ENCODE measurements at regions not wholly inside any gene's neighbourhood (a gene's known extent, or its start where the extent isn't known, plus 50 kb on each side); places are given as distances from the start of the nearest gene placed in this dataset.
A peak's percentile ranks its signal among the peaks of the same experiment; 100 is the strongest.

DNA sequence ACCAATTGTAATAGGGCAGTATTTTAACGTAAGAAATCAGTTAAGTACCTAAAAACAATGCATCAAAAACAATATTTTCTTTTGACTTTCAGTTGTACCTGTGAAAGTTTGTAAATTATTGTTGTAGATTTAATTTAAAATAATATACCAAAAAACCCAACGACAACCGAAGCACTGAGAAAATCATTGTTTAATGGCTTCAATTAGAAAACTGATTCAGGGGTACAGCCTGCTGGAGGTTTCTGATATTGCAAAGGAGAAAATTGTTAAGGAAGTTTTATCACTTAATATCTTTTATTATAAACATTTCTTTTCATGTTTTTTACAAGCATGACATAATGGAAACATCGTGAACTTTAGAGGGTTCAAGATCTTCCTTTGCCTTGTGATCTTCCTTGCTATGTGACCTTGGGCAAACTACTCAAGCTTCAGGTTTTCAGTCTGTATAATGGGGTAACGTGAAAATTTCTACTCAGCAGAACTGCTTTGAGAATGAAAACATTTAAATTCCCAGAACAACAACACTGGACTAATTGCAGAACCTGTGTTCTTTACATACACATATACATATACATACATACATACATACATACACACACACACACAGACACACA, 76.3 kb upstream of the GLS start:
- TF ChIP-seq, protein P1, sequence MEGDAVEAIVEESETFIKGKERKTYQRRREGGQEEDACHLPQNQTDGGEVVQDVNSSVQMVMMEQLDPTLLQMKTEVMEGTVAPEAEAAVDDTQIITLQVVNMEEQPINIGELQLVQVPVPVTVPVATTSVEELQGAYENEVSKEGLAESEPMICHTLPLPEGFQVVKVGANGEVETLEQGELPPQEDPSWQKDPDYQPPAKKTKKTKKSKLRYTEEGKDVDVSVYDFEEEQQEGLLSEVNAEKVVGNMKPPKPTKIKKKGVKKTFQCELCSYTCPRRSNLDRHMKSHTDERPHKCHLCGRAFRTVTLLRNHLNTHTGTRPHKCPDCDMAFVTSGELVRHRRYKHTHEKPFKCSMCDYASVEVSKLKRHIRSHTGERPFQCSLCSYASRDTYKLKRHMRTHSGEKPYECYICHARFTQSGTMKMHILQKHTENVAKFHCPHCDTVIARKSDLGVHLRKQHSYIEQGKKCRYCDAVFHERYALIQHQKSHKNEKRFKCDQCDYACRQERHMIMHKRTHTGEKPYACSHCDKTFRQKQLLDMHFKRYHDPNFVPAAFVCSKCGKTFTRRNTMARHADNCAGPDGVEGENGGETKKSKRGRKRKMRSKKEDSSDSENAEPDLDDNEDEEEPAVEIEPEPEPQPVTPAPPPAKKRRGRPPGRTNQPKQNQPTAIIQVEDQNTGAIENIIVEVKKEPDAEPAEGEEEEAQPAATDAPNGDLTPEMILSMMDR (conservative IDR thresholded peaks at IDR 0.05) = peak; percentile 74
- 0 out of 2 replicates have a peak overlapping the region, but pooled peaks have one; percentile 9 for H3K27ac ChIP-seq

- H3K27ac ChIP-seq = peak overlapping the region; percentile 9; the same call in 1 of the 2 replicates
- TF ChIP-seq, protein P1 (conservative IDR thresholded peaks at IDR 0.05) = no peak
Observed at GRCh38 chr2:190805126-190805525, 75.5 kb upstream of the GLS start.

DNA sequence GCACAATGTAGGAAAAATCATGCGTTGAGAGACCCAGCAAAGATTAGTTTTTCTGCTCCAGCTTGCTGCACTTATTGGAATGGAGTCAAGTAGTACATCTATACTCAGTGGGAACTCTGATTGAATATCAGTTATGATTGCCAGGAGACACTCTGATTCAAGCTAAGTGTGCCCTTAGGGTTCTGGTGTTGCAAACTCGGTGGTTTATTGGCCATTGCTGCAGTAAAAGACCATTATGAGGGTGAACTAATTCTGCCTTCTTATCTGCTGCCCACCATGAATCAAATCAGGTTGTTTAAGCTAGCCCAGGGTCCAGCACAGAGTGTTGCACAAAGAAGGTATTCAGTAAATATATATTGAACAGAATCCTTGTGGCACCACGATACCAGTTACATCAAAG, 74.8 kb upstream of the GLS start:
- H3K27ac ChIP-seq = no peak overlapping the region
- TF ChIP-seq, protein P1 (conservative IDR thresholded peaks at IDR 0.05) = no peak

- no peak overlapping the region for H3K27ac ChIP-seq
- TF ChIP-seq, protein P1 (conservative IDR thresholded peaks at IDR 0.05) = no peak
Observed at GRCh38 chr2:190807886-190808285, 72.7 kb upstream of the GLS start.

- H3K27ac ChIP-seq = no peak overlapping the region
- TF ChIP-seq, protein P1 (conservative IDR thresholded peaks at IDR 0.05) = no peak
Observed at GRCh38 chr2:190809139-190809764, 71.4 kb upstream of the GLS start.

- no peak overlapping the region for H3K27ac ChIP-seq
- TF ChIP-seq, protein P1 (conservative IDR thresholded peaks at IDR 0.05) = no peak
Observed at GRCh38 chr2:190809876-190810525, 70.6 kb upstream of the GLS start.

DNA sequence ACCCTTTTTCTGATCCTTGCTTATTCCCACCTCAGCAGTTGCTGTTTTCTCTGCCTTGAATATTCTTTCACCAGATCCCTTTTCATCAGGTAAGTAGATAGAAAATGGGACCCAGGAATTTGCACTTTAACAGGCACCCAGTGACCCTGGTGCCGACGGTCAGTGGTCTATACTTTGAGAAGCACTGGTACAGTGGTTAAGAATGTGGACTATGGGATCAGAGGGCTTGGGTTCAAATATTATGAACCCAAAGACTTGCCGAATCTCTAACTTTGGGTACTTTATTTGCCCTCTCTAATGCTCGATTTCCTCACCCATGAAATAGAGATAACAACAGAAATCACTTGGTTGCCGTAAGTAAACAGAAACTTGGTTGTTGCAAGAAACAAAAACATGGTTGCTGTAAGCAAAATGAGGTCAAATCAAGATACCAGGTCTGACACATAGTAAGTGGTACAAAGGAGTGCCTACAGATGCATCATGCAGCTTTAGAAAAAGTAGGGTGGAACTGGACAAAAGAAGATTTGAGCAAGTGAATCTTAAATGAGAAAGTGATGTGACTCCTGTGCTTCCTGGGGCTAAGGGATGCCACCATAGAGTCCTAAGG, 69.5 kb upstream of the GLS start:
- no peak overlapping the region for H3K27ac ChIP-seq
- TF ChIP-seq, protein P1 (conservative IDR thresholded peaks at IDR 0.05) = no peak
